ENCODE measurements at regions not wholly inside any gene's neighbourhood (a gene's known extent, or its start where the extent isn't known, plus 50 kb on each side); places are given as distances from the start of the nearest gene placed in this dataset.
A peak's percentile ranks its signal among the peaks of the same experiment; 100 is the strongest.

DNA sequence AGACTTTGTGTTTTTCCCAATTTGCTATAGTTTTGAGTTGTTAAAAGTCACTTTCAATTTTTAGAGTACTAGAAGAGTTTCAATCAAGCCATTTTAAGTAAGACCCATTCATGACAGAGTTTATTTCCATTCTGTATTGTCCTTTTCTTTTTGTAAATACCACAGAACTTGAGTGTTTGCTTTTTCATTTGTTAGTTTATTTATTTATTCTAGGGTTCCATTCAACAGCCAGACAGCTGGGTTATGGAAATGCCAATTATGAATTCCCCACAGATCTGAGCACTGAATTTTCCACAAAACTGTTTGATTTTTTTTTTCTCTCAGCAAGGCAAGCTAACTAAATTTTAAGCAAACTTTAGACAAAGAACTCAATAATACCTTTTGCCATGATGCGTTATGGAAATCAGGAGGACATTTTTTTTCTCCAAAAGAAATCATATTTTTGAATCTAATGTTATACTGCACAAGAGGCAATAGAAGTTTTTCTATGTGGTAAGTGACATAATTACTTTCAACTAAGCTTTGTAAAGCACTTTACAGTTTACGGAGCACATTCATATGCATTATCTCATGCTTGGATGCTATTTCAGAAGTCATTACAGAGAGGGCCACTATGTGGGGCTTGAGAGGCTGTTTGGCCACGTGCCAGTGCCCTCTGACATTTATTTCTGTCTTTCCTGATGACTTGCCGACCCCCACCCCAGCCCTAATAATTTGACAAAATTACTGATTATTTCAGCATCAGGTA is 181.5 kb downstream of the VRK1 start (continued):
- TF ChIP-seq ZNF221 (tag by site-specific recombination; IDR thresholded peaks at IDR 0.05; ENCODE audit: borderline replicate concordance) (no peak), ZNF366 (tag by site-specific recombination; conservative IDR thresholded peaks at IDR 0.05) (no peak), ZNF302 (tag by site-specific recombination; IDR thresholded peaks at IDR 0.05; ENCODE audit: low read depth) (no peak), ZNF558 (tag by site-specific recombination; IDR thresholded peaks at IDR 0.05) (no peak), ZNF16 (tag by site-specific recombination; IDR thresholded peaks at IDR 0.05; ENCODE audit: low read depth) (no peak), SCRT2 (tag by site-specific recombination; IDR thresholded peaks at IDR 0.05) (no peak), ZNF423 (tag by site-specific recombination; IDR thresholded peaks at IDR 0.05) (no peak), ZNF530 (tag by site-specific recombination; IDR thresholded peaks at IDR 0.05; ENCODE audit: low read depth) (no peak), ZNF626 (tag by site-specific recombination; IDR thresholded peaks at IDR 0.05) (no peak), ZSCAN23 (tag by site-specific recombination; IDR thresholded peaks at IDR 0.05) (no peak), ZNF513 (tag by site-specific recombination; IDR thresholded peaks at IDR 0.05) (0 out of 2 replicates have a peak, but pooled peaks have one; percentile 10), ZBTB48 (tag by site-specific recombination; IDR thresholded peaks at IDR 0.05) (no peak), ZNF48 (tag by site-specific recombination; IDR thresholded peaks at IDR 0.05) (no peak), HOXC10 (CRISPR knock-in tag; IDR thresholded peaks at IDR 0.05) (no peak), ZNF433 (tag by site-specific recombination; IDR thresholded peaks at IDR 0.05; ENCODE audit: low read depth) (no peak), MYNN (tag by site-specific recombination; IDR thresholded peaks at IDR 0.05; ENCODE audit: borderline replicate concordance) (no peak), ZNF776 (tag by site-specific recombination; IDR thresholded peaks at IDR 0.05; ENCODE audit: borderline replicate concordance) (no peak), MZF1 (tag by site-specific recombination; IDR thresholded peaks at IDR 0.05; ENCODE audit: borderline replicate concordance) (no peak), ZNF792 (tag by site-specific recombination; IDR thresholded peaks at IDR 0.05) (no peak), KLF1 (tag by site-specific recombination; IDR thresholded peaks at IDR 0.05) (no peak), OVOL3 (tag by site-specific recombination; IDR thresholded peaks at IDR 0.05) (no peak), ZNF426 (tag by site-specific recombination; IDR thresholded peaks at IDR 0.05) (no peak), PRDM6 (tag by site-specific recombination; IDR thresholded peaks at IDR 0.05) (peak; percentile 99), SETDB1 (IDR thresholded peaks at IDR 0.05; ENCODE audit: insufficient read length, low read length) (no peak)
- TF ChIP-seq, protein P1, sequence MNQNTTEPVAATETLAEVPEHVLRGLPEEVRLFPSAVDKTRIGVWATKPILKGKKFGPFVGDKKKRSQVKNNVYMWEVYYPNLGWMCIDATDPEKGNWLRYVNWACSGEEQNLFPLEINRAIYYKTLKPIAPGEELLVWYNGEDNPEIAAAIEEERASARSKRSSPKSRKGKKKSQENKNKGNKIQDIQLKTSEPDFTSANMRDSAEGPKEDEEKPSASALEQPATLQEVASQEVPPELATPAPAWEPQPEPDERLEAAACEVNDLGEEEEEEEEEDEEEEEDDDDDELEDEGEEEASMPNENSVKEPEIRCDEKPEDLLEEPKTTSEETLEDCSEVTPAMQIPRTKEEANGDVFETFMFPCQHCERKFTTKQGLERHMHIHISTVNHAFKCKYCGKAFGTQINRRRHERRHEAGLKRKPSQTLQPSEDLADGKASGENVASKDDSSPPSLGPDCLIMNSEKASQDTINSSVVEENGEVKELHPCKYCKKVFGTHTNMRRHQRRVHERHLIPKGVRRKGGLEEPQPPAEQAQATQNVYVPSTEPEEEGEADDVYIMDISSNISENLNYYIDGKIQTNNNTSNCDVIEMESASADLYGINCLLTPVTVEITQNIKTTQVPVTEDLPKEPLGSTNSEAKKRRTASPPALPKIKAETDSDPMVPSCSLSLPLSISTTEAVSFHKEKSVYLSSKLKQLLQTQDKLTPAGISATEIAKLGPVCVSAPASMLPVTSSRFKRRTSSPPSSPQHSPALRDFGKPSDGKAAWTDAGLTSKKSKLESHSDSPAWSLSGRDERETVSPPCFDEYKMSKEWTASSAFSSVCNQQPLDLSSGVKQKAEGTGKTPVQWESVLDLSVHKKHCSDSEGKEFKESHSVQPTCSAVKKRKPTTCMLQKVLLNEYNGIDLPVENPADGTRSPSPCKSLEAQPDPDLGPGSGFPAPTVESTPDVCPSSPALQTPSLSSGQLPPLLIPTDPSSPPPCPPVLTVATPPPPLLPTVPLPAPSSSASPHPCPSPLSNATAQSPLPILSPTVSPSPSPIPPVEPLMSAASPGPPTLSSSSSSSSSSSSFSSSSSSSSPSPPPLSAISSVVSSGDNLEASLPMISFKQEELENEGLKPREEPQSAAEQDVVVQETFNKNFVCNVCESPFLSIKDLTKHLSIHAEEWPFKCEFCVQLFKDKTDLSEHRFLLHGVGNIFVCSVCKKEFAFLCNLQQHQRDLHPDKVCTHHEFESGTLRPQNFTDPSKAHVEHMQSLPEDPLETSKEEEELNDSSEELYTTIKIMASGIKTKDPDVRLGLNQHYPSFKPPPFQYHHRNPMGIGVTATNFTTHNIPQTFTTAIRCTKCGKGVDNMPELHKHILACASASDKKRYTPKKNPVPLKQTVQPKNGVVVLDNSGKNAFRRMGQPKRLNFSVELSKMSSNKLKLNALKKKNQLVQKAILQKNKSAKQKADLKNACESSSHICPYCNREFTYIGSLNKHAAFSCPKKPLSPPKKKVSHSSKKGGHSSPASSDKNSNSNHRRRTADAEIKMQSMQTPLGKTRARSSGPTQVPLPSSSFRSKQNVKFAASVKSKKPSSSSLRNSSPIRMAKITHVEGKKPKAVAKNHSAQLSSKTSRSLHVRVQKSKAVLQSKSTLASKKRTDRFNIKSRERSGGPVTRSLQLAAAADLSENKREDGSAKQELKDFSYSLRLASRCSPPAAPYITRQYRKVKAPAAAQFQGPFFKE (tag by site-specific recombination; IDR thresholded peaks at IDR 0.05; ENCODE audit: borderline replicate concordance) = no peak
- TF ChIP-seq, protein P2, sequence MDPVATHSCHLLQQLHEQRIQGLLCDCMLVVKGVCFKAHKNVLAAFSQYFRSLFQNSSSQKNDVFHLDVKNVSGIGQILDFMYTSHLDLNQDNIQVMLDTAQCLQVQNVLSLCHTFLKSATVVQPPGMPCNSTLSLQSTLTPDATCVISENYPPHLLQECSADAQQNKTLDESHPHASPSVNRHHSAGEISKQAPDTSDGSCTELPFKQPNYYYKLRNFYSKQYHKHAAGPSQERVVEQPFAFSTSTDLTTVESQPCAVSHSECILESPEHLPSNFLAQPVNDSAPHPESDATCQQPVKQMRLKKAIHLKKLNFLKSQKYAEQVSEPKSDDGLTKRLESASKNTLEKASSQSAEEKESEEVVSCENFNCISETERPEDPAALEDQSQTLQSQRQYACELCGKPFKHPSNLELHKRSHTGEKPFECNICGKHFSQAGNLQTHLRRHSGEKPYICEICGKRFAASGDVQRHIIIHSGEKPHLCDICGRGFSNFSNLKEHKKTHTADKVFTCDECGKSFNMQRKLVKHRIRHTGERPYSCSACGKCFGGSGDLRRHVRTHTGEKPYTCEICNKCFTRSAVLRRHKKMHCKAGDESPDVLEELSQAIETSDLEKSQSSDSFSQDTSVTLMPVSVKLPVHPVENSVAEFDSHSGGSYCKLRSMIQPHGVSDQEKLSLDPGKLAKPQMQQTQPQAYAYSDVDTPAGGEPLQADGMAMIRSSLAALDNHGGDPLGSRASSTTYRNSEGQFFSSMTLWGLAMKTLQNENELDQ (tag by site-specific recombination; IDR thresholded peaks at IDR 0.05; ENCODE audit: low read depth) = no peak
- TF ChIP-seq, protein P3, sequence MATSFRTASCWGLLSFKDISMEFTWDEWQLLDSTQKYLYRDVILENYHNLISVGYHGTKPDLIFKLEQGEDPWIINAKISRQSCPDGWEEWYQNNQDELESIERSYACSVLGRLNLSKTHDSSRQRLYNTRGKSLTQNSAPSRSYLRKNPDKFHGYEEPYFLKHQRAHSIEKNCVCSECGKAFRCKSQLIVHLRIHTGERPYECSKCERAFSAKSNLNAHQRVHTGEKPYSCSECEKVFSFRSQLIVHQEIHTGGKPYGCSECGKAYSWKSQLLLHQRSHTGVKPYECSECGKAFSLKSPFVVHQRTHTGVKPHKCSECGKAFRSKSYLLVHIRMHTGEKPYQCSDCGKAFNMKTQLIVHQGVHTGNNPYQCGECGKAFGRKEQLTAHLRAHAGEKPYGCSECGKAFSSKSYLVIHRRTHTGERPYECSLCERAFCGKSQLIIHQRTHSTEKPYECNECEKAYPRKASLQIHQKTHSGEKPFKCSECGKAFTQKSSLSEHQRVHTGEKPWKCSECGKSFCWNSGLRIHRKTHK (tag by site-specific recombination; IDR thresholded peaks at IDR 0.05) = no peak
